Keratinocyte (primary cell): ENCODE measurements at regions not wholly inside any gene's neighbourhood (a gene's known extent, or its start where the extent isn't known, plus 50 kb on each side); places are given as distances from the start of the nearest gene placed in this dataset.
A peak's percentile ranks its signal among the peaks of the same experiment; 100 is the strongest.

Experiments used
- DNase-seq: peaks from one replicate; pipeline ENCODE4 v3.0.0-alpha.2; 2011; ENCODE audit warnings: low read depth, missing footprints, low spot score
- FAIRE-seq: peaks from 2 replicates; lab custom pipeline; 2011; peaks lifted over from hg19 to GRCh38; lab: Jason Lieb, UNC
- H2AFZ ChIP-seq: 2 replicates; pipeline ENCODE4 v1.6.0; 2012; ENCODE audit warnings: low read length, control low read depth, inconsistent platforms; ENCODE audit not compliant: control insufficient read depth
- H3K27ac ChIP-seq: 2 replicates; pipeline ENCODE4 v1.5.1; 2011; ENCODE audit warnings: low read length; ENCODE audit not compliant: control insufficient read depth, insufficient read depth
- H3K27me3 ChIP-seq: 3 replicates; pipeline ENCODE4 v1.6.0; 2011; ENCODE audit warnings: low read length; ENCODE audit not compliant: control insufficient read depth, insufficient read depth; ENCODE audit errors: extremely low read depth
- H3K36me3 ChIP-seq, 2 experiments: 2 replicates in 1 of 2; 3 replicates in 1 of 2; pipeline ENCODE4 v1.5.1; 2011; ENCODE audit warnings: low read length in 2 of 2, mild to moderate bottlenecking in 1 of 2; ENCODE audit not compliant: control insufficient read depth in 2 of 2, insufficient read depth in 2 of 2; ENCODE audit errors: extremely low read depth in 1 of 2
- H3K4me1 ChIP-seq: 3 replicates; pipeline ENCODE4 v1.5.1; 2011; ENCODE audit warnings: low read length; ENCODE audit not compliant: control insufficient read depth, insufficient read depth; ENCODE audit errors: extremely low read depth
- H3K4me2 ChIP-seq: 3 replicates; pipeline ENCODE4 v1.6.0; 2011; ENCODE audit warnings: low read depth, low read length; ENCODE audit not compliant: control insufficient read depth, insufficient read depth; ENCODE audit errors: extremely low read depth
- H3K4me3 ChIP-seq, 3 experiments: fragments of 200-600 bp in 1 of 3; sonication (generic) in 1 of 3; 2 replicates in 2 of 3; 3 replicates in 1 of 3; pipeline ENCODE4 v1.5.1; 2011 to 2016; ENCODE audit warnings: low read length in 3 of 3, mild to moderate bottlenecking in 3 of 3, control low read depth in 2 of 3, inconsistent platforms in 1 of 3, low read depth in 1 of 3, mixed read lengths in 1 of 3, mixed run types in 1 of 3, moderate library complexity in 1 of 3; ENCODE audit not compliant: control insufficient read depth in 2 of 3, insufficient read depth in 2 of 3; ENCODE audit errors: extremely low read depth in 1 of 3
- H3K79me2 ChIP-seq: 2 replicates; pipeline ENCODE4 v1.6.0; 2012; ENCODE audit warnings: low read length; ENCODE audit not compliant: control insufficient read depth, insufficient read depth
- H3K9ac ChIP-seq: 3 replicates; pipeline ENCODE4 v1.6.0; 2011; ENCODE audit warnings: low read length; ENCODE audit not compliant: control insufficient read depth, insufficient read depth; ENCODE audit errors: extremely low read depth
- H3K9me1 ChIP-seq: 3 replicates; pipeline ENCODE4 v1.6.0; 2011; ENCODE audit warnings: low read length; ENCODE audit not compliant: control insufficient read depth, insufficient read depth; ENCODE audit errors: extremely low read depth
- H3K9me3 ChIP-seq: 2 replicates; pipeline ENCODE4 v1.5.1; 2012; ENCODE audit warnings: low read depth, low read length; ENCODE audit not compliant: control insufficient read depth
- H4K20me1 ChIP-seq: 3 replicates; pipeline ENCODE4 v1.6.0; 2011; ENCODE audit warnings: low read length; ENCODE audit not compliant: control insufficient read depth, insufficient read depth; ENCODE audit errors: extremely low read depth
- CTCF ChIP-seq, 3 experiments: IDR thresholded peaks in 1 of 3; conservative IDR thresholded peaks in 1 of 3; optimal IDR thresholded peaks in 1 of 3; 2 replicates in 2 of 3; 3 replicates in 1 of 3; pipeline versions ENCODE3 to v1.5.1; 2011; ENCODE audit warnings: low read length in 3 of 3, mild to moderate bottlenecking in 3 of 3, moderate library complexity in 2 of 3, control low read depth in 1 of 3, inconsistent platforms in 1 of 3; ENCODE audit not compliant: insufficient read depth in 2 of 3; ENCODE audit errors: extremely low read depth in 1 of 3
- EZH2 ChIP-seq: IDR thresholded peaks from one replicate; pipeline ENCODE4 v1.6.1; 2012; ENCODE audit warnings: inconsistent platforms, mild to moderate bottlenecking, low read length, moderate library complexity
- dilution Hi-C: fragments of 300-500 bp; cut with MboI; formaldehyde crosslinking; loops from one replicate; pipeline ENCODE4 v1.7.0; 2020; ENCODE audit warnings: low sequenced_read_pairs; ENCODE audit not compliant: extremely low pct_ligation_motif_present

GRCh38 chr12:9367201-9367600, 159.0 kb upstream of the PZP start:
- dilution Hi-C loops: no loop called here
- H3K9me1 ChIP-seq: no peaks in the 10 kb centered on the region
- no peak for DNase-seq
- TF ChIP-seq CTCF (optimal IDR thresholded peaks at IDR 0.05 in 1 of 3, IDR thresholded peaks at IDR 0.05 in 1 of 3, conservative IDR thresholded peaks at IDR 0.05 in 1 of 3; ENCODE audit: extremely low read depth in 1 of 3, insufficient read depth in 2 of 3, low read length in 3 of 3) (no peak), EZH2 (no peak)
- H3K27me3 ChIP-seq: no peaks in the 10 kb centered on the region
- H3K4me1 ChIP-seq: peaks cover 22% of the 10 kb centered on the region
- no peak overlapping the region for H3K4me3 ChIP-seq
- no peak overlapping the region for H3K9ac ChIP-seq
- H3K27ac ChIP-seq: no peak overlapping the region
- H2AFZ ChIP-seq: no peak overlapping the region
- no peaks in the 10 kb centered on the region for H4K20me1 ChIP-seq
- no peak overlapping the region for H3K4me2 ChIP-seq
- no peaks in the 10 kb centered on the region for H3K36me3 ChIP-seq
- H3K9me3 ChIP-seq: no peaks in the 10 kb centered on the region
- FAIRE-seq: no peak
- no peaks in the 10 kb centered on the region for H3K79me2 ChIP-seq

- Histone ChIP-seq H3K4me2 (peak overlapping the region; percentile 77), H3K9me3 (no peaks in the 10 kb centered on the region), H3K27me3 (no peaks in the 10 kb centered on the region), H3K4me3 (peak overlapping the region in 2 of 3 experiments; percentile 52), H3K9me1 (no peaks in the 10 kb centered on the region), H3K9ac (peak overlapping the region; percentile 67), H3K79me2 (no peaks in the 10 kb centered on the region), H2AFZ (peak overlapping the region; percentile 91), H4K20me1 (no peaks in the 10 kb centered on the region), H3K27ac (peak overlapping the region; percentile 77), H3K36me3 (no peaks in the 10 kb centered on the region), H3K4me1 (peaks cover 22% of the 10 kb centered on the region)
- peak; percentile 41 for FAIRE-seq
- dilution Hi-C loops: no loop called here
- no peak for TF ChIP-seq CTCF (optimal IDR thresholded peaks at IDR 0.05 in 1 of 3, IDR thresholded peaks at IDR 0.05 in 1 of 3, conservative IDR thresholded peaks at IDR 0.05 in 1 of 3; ENCODE audit: extremely low read depth in 1 of 3, insufficient read depth in 2 of 3, low read length in 3 of 3)
- no peak for TF ChIP-seq EZH2
- no peak for DNase-seq
Measured at GRCh38 chr12:9365296-9365695, 157.1 kb upstream of the PZP start.
